ENCODE measurements at regions not wholly inside any gene's neighbourhood (a gene's known extent, or its start where the extent isn't known, plus 50 kb on each side); places are given as distances from the start of the nearest gene placed in this dataset.
A peak's percentile ranks its signal among the peaks of the same experiment; 100 is the strongest.

DNA sequence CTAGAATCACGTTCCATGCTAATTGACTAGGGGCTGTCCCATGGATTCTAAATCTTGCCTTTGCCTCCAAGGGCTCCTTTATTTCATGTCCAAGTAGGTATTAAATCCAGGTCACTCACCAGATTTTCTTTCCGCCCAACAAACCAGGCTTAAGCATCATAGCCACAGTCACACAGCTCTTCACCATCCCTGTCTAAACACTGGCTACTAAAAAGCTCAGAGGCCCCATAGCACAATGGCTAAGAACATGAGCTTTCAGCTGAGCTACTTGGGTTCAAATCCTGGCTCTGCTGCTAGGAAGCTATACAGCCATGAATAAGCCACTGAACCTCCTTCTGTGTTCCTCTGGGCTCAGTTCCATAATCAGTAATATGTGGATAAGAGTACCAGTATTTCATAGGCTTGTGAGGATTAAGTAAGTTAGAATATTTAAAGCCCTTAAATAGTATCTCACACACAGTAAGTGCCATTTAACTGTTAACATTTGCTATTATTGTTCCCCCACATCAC lies 277.2 kb upstream of the GJB5 start:
- H3K27me3 ChIP-seq (ENCODE audit: control insufficient read depth, insufficient read depth, low read length): peaks cover 4% of the 10 kb centered on the region; the same call in 1 of the 2 replicates
- ATAC-seq: no peak; the same call in 1 of the 2 replicates
- no peaks in the 10 kb centered on the region for H3K36me3 ChIP-seq (ENCODE audit: control insufficient read depth, insufficient read depth, low read length)
- BruUV-seq (replicated peaks): no TSS peak
- no peak overlapping the region for H3K4me3 ChIP-seq (ENCODE audit: low read depth in 2 of 2, low read length in 2 of 2)
- CTCF ChIA-PET: no interaction called here
- H3K27ac ChIP-seq (ENCODE audit: low read length): no peak overlapping the region
- H3K9me3 ChIP-seq (ENCODE audit: control insufficient read depth, insufficient read depth, low read depth, low read length): no peaks in the 10 kb centered on the region
- TF ChIP-seq, protein P1, sequence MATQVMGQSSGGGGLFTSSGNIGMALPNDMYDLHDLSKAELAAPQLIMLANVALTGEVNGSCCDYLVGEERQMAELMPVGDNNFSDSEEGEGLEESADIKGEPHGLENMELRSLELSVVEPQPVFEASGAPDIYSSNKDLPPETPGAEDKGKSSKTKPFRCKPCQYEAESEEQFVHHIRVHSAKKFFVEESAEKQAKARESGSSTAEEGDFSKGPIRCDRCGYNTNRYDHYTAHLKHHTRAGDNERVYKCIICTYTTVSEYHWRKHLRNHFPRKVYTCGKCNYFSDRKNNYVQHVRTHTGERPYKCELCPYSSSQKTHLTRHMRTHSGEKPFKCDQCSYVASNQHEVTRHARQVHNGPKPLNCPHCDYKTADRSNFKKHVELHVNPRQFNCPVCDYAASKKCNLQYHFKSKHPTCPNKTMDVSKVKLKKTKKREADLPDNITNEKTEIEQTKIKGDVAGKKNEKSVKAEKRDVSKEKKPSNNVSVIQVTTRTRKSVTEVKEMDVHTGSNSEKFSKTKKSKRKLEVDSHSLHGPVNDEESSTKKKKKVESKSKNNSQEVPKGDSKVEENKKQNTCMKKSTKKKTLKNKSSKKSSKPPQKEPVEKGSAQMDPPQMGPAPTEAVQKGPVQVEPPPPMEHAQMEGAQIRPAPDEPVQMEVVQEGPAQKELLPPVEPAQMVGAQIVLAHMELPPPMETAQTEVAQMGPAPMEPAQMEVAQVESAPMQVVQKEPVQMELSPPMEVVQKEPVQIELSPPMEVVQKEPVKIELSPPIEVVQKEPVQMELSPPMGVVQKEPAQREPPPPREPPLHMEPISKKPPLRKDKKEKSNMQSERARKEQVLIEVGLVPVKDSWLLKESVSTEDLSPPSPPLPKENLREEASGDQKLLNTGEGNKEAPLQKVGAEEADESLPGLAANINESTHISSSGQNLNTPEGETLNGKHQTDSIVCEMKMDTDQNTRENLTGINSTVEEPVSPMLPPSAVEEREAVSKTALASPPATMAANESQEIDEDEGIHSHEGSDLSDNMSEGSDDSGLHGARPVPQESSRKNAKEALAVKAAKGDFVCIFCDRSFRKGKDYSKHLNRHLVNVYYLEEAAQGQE (IDR thresholded peaks at IDR 0.05; ENCODE audit: insufficient read depth in 1 of 2, low read depth in 2 of 2, low read length in 1 of 2): no peak
- TF ChIP-seq, protein P2, sequence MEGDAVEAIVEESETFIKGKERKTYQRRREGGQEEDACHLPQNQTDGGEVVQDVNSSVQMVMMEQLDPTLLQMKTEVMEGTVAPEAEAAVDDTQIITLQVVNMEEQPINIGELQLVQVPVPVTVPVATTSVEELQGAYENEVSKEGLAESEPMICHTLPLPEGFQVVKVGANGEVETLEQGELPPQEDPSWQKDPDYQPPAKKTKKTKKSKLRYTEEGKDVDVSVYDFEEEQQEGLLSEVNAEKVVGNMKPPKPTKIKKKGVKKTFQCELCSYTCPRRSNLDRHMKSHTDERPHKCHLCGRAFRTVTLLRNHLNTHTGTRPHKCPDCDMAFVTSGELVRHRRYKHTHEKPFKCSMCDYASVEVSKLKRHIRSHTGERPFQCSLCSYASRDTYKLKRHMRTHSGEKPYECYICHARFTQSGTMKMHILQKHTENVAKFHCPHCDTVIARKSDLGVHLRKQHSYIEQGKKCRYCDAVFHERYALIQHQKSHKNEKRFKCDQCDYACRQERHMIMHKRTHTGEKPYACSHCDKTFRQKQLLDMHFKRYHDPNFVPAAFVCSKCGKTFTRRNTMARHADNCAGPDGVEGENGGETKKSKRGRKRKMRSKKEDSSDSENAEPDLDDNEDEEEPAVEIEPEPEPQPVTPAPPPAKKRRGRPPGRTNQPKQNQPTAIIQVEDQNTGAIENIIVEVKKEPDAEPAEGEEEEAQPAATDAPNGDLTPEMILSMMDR (IDR thresholded peaks at IDR 0.05): no peak
- TF ChIP-seq SIN3A (IDR thresholded peaks at IDR 0.05; ENCODE audit: borderline replicate concordance, insufficient read depth, low read depth, low read length) (no peak), POLR2AphosphoS5 (IDR thresholded peaks at IDR 0.05; ENCODE audit: low read depth, low read length) (no peak), TCF7L2 (IDR thresholded peaks at IDR 0.05; ENCODE audit: low read depth, low read length) (no peak)
- no peak for DNase-seq (ENCODE audit: low read depth, low spot score)
- intact Hi-C loops (cut with micrococcal nuclease; ENCODE audit: unreplicated experiment) (no loop called here), in situ Hi-C loops (cut with HindIII; ENCODE audit: low pct_unique_long_range_greater_than_20kb, low sequenced_read_pairs) (no loop called here)
- POLR2A ChIA-PET: no interaction called here
- H3K4me1 ChIP-seq (ENCODE audit: control insufficient read depth, insufficient read depth, low read length): no peaks in the 10 kb centered on the region

DNA sequence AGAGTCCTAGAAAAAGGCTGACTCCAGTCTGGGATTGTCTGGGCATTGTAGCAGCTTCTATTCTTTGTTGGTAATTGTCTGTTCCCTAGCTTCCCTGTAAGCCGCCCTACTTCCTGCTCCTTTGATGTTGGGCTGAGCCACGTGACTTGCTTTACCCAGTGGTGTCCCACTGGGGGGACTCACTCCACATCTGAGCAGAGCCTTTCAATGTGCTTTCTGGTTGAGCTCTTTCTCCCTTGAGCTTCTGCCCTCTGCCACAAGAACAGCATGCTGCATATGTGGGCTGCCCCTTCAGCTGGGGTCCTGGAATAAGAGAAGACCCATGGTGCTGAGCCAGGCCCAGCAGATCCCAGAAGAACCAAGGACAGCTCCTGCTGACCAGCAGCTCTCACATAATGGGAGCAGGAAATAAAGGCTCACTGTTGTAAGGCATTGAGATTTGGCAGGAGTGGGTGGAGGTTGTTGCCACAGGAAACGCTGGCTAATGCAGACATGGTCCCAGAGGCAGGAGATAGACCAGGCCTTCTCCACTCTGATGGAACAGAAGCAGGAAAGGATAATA lies 276.3 kb upstream of the GJB5 start:
- Histone ChIP-seq H3K36me3 (ENCODE audit: control insufficient read depth, insufficient read depth, low read length) (no peaks in the 10 kb centered on the region), H3K4me1 (ENCODE audit: control insufficient read depth, insufficient read depth, low read length) (no peaks in the 10 kb centered on the region), H3K27me3 (ENCODE audit: control insufficient read depth, insufficient read depth, low read length) (peaks cover 4% of the 10 kb centered on the region; the same call in 1 of the 2 replicates), H3K4me3 (ENCODE audit: low read depth in 2 of 2, low read length in 2 of 2) (no peak overlapping the region), H3K9me3 (ENCODE audit: control insufficient read depth, insufficient read depth, low read depth, low read length) (no peaks in the 10 kb centered on the region), H3K27ac (ENCODE audit: low read length) (no peak overlapping the region)
- ChIA-PET CTCF (no interaction called here), POLR2A (no interaction called here)
- in situ Hi-C loops (cut with HindIII; ENCODE audit: low pct_unique_long_range_greater_than_20kb, low sequenced_read_pairs): no loop called here
- TF ChIP-seq POLR2AphosphoS5 (IDR thresholded peaks at IDR 0.05; ENCODE audit: low read depth, low read length): no peak
- TF ChIP-seq, protein P1 (IDR thresholded peaks at IDR 0.05; ENCODE audit: insufficient read depth in 1 of 2, low read depth in 2 of 2, low read length in 1 of 2): 0 out of 4 replicates have a peak, but pooled peaks of 1 of the 2 experiments have one; percentile 25
- no peak for TF ChIP-seq SIN3A (IDR thresholded peaks at IDR 0.05; ENCODE audit: borderline replicate concordance, insufficient read depth, low read depth, low read length)
- TF ChIP-seq, protein P2 (IDR thresholded peaks at IDR 0.05): no peak
- intact Hi-C loops (cut with micrococcal nuclease; ENCODE audit: unreplicated experiment): no loop called here
- ATAC-seq (no peak), DNase-seq (ENCODE audit: low read depth, low spot score) (no peak)
- BruUV-seq (replicated peaks): no TSS peak

Measured in Panc1 (cell line).